Sigmoid colon (tissue), 6 donors: ENCODE measurements at regions not wholly inside any gene's neighbourhood (a gene's known extent, or its start where the extent isn't known, plus 50 kb on each side); places are given as distances from the start of the nearest gene placed in this dataset.

Source experiments
- DNase-seq: peaks from one replicate; pipeline ENCODE4 v3.0.0-alpha.2; 2019
- H3K27ac ChIP-seq, 4 donors: fragments of 200-600 bp; sonication (generic); one replicate each; pipeline ENCODE4 v1.5.1; 2016 to 2019; ENCODE audit warnings: mild to moderate bottlenecking in 1 of 4
- H3K27me3 ChIP-seq, 3 donors: fragments of 200-600 bp; sonication (generic); one replicate each; pipeline ENCODE4 v1.5.1; 2019; ENCODE audit warnings: mild to moderate bottlenecking in 1 of 3
- H3K36me3 ChIP-seq, 4 donors: fragments of 200-600 bp; sonication (generic); one replicate each; pipeline ENCODE4 v1.5.1; 2016 to 2019
- H3K4me1 ChIP-seq, 4 donors: fragments of 200-600 bp; sonication (generic); one replicate each; pipeline ENCODE4 v1.5.1; 2017 to 2019
- H3K4me3 ChIP-seq, 4 donors: fragments of 200-600 bp; sonication (generic); one replicate each; pipeline ENCODE4 v1.5.1; 2017 to 2019; ENCODE audit warnings: mild to moderate bottlenecking in 2 of 4, moderate library complexity in 1 of 4
- H3K9me3 ChIP-seq, 4 donors: fragments of 200-600 bp in 3 of 4; sonication (generic) in 3 of 4; one replicate each; pipeline versions ENCODE4 v1.5.1 to v1.6.1; 2013 to 2019
- CTCF ChIP-seq, 4 experiments: fragments of 450-650 bp in 3 of 4; fragments of 200-600 bp in 1 of 4; IDR thresholded peaks; one replicate each; pipeline ENCODE4 v1.5.1; 2016 to 2019; ENCODE audit warnings: antibody characterized with exemption in 4 of 4, mild to moderate bottlenecking in 3 of 4, moderate library complexity in 2 of 4
- EP300 ChIP-seq, 4 donors: sonication (generic); formaldehyde crosslinking; IDR thresholded peaks; one replicate each; pipeline ENCODE4 v1.6.1; 2017; ENCODE audit warnings: antibody characterized with exemption in 4 of 4
- POLR2A ChIP-seq, 2 donors: fragments of 450-650 bp; IDR thresholded peaks; one replicate each; pipeline ENCODE4 v1.6.1; 2016; ENCODE audit warnings: antibody characterized with exemption in 2 of 2, mild to moderate bottlenecking in 2 of 2, moderate library complexity in 2 of 2
- POLR2AphosphoS5 ChIP-seq, 4 donors: sonication (generic); formaldehyde crosslinking; IDR thresholded peaks; one replicate each; pipeline ENCODE4 v1.6.1; 2017; ENCODE audit warnings: antibody characterized with exemption in 4 of 4
- WGBS, 2 donors: extraction: QIAGEN DNeasy Blood & Tissue Kit; methylation state at CpG; one replicate each; pipeline ENCODE4 v1.1.7; 2013; 5-methylcytosine and 5-hydroxymethylcytosine counted together
- intact Hi-C: fragments of 100-400 bp; cut with DNase I; formaldehyde crosslinking; loops from one replicate; pipeline ENCODE4 v1.15.1; 2023
- donor health status: healthy with polysubstance abuse.
- donor health status: healthy.

- TF ChIP-seq POLR2AphosphoS5 (IDR thresholded peaks at IDR 0.05) (no peak), CTCF (IDR thresholded peaks at IDR 0.05) (no peak), EP300 (IDR thresholded peaks at IDR 0.05) (no peak), POLR2A (IDR thresholded peaks at IDR 0.05) (no peak)
- H3K4me1 ChIP-seq: no peaks in the 10 kb centered on the region
- no peak overlapping the region for H3K27ac ChIP-seq
- H3K27me3 ChIP-seq: no peaks in the 10 kb centered on the region
- H3K9me3 ChIP-seq: no peaks in the 10 kb centered on the region
- WGBS, 2 donors: 33 to 36% methylated on average over 1 of the region's 1 CpG
- intact Hi-C loops: no loop called here
- H3K4me3 ChIP-seq: no peak overlapping the region
- no peak for DNase-seq
- H3K36me3 ChIP-seq: no peaks in the 10 kb centered on the region
Measured at GRCh38 chr5:18216016-18216415, 581.8 kb downstream of the TAF11L14 start.

- 69 to 82% methylated on average over 3 of the region's 3 CpGs for WGBS, 2 donors
- no peak overlapping the region for H3K4me3 ChIP-seq
- H3K36me3 ChIP-seq: no peaks in the 10 kb centered on the region
- H3K27me3 ChIP-seq: no peaks in the 10 kb centered on the region
- DNase-seq: no peak
- no peaks in the 10 kb centered on the region for H3K4me1 ChIP-seq
- TF ChIP-seq POLR2AphosphoS5 (IDR thresholded peaks at IDR 0.05) (no peak), EP300 (IDR thresholded peaks at IDR 0.05) (no peak), POLR2A (IDR thresholded peaks at IDR 0.05) (no peak), CTCF (IDR thresholded peaks at IDR 0.05) (no peak)
- no peak overlapping the region for H3K27ac ChIP-seq
- no peaks in the 10 kb centered on the region for H3K9me3 ChIP-seq
- intact Hi-C loops: no loop called here
Measured at GRCh38 chr5:18216729-18217128, 582.5 kb downstream of the TAF11L14 start.

GRCh38 chr5:18219241-18219640 lies 585.0 kb downstream of the TAF11L14 start:
- DNase-seq: no peak

GRCh38 chr5:18220631-18221030 lies 586.4 kb downstream of the TAF11L14 start:
- TF ChIP-seq EP300 (IDR thresholded peaks at IDR 0.05): no peak
- no peak for TF ChIP-seq POLR2A (IDR thresholded peaks at IDR 0.05)
- no peak for TF ChIP-seq POLR2AphosphoS5 (IDR thresholded peaks at IDR 0.05)
- TF ChIP-seq CTCF (IDR thresholded peaks at IDR 0.05): no peak
- H3K27ac ChIP-seq: no peak overlapping the region
- intact Hi-C loops: no loop called here
- no peaks in the 10 kb centered on the region for H3K4me1 ChIP-seq
- H3K9me3 ChIP-seq: no peaks in the 10 kb centered on the region
- 78 to 92% methylated on average over 1 of the region's 1 CpG for WGBS, 2 donors
- no peaks in the 10 kb centered on the region for H3K36me3 ChIP-seq
- no peak overlapping the region for H3K4me3 ChIP-seq
- DNase-seq: no peak
- no peaks in the 10 kb centered on the region for H3K27me3 ChIP-seq

More at GRCh38 chr5:18219241-18219640, 585.0 kb downstream of the TAF11L14 start:
- 95 to 97% methylated on average over 1 of the region's 1 CpG for WGBS, 2 donors
- no peak overlapping the region for H3K4me3 ChIP-seq
- H3K27ac ChIP-seq: no peak overlapping the region
- no peaks in the 10 kb centered on the region for H3K27me3 ChIP-seq
- no peaks in the 10 kb centered on the region for H3K9me3 ChIP-seq
- TF ChIP-seq EP300 (IDR thresholded peaks at IDR 0.05) (no peak), CTCF (IDR thresholded peaks at IDR 0.05) (no peak), POLR2AphosphoS5 (IDR thresholded peaks at IDR 0.05) (no peak), POLR2A (IDR thresholded peaks at IDR 0.05) (no peak)
- H3K36me3 ChIP-seq: no peaks in the 10 kb centered on the region
- no peaks in the 10 kb centered on the region for H3K4me1 ChIP-seq
- intact Hi-C loops: no loop called here

GRCh38 chr5:18236386-18236785 lies 602.1 kb downstream of the TAF11L14 start:
- Histone ChIP-seq H3K4me3 (no peak overlapping the region), H3K4me1 (no peaks in the 10 kb centered on the region), H3K36me3 (no peaks in the 10 kb centered on the region), H3K27ac (no peak overlapping the region), H3K27me3 (no peaks in the 10 kb centered on the region), H3K9me3 (no peaks in the 10 kb centered on the region)
- TF ChIP-seq POLR2AphosphoS5 (IDR thresholded peaks at IDR 0.05): no peak
- no peak for TF ChIP-seq CTCF (IDR thresholded peaks at IDR 0.05)
- no peak for TF ChIP-seq EP300 (IDR thresholded peaks at IDR 0.05)
- no peak for TF ChIP-seq POLR2A (IDR thresholded peaks at IDR 0.05)
- intact Hi-C loops: no loop called here
- no peak for DNase-seq
